ENCODE measurements at regions not wholly inside any gene's neighbourhood (a gene's known extent, or its start where the extent isn't known, plus 50 kb on each side); places are given as distances from the start of the nearest gene placed in this dataset.

DNA sequence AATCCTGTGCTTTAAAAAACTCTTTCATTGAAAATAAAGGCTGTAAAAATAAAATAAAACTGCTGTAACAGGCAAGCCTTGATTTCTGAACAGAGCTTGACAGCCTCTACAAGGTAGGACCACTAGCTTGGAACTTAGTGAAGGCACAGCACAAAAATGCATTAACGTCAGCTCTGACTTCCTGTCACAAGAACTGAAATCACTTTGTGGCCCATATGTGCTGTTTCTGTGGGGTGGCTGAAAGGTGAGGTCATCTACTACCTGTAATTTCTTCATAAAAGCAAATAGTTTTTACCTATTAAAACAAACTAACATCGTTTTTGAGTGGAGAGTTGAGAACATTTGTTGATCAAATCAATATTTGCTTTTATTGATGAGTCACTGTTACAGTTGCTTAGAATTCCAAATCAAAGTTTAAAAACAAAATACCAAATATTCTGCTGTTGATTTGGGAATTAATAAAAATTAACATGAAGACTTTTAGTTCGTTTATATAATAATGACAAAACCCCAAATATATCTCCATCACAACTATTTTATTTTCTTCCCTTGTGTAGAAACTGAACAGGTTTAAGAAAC, 1034.1 kb downstream of the MCTP2 start:
- DNase-seq = no peak

DNA sequence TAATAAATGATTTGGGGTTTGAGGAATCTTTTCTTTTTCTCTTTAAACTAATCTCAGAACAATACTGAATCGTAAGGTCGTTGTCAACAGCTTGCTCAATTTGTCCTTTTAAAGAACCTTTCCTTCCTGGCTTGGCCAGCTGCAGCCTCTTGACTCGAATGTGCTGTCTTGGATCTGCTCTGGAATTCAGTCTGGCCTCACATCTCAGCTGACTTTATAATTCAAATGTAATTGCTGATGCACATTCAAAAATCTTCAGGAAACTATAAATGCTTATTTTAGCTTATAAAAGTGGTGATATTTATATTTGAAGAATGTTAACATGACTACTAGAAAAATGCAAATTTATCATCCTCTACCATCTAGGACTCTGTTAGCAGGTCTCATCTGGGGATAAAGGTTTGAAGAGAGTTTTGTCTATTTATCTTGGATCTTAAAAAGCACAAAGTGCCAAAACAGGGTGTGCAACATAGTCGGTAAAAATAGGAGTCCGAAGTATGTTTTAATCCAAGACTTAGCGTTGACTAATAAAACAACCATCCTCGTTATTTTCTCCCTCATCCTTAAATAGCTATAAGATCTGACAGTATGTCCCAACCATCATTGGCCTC, 1035.2 kb downstream of the MCTP2 start:
- DNase-seq = no peak

DNA sequence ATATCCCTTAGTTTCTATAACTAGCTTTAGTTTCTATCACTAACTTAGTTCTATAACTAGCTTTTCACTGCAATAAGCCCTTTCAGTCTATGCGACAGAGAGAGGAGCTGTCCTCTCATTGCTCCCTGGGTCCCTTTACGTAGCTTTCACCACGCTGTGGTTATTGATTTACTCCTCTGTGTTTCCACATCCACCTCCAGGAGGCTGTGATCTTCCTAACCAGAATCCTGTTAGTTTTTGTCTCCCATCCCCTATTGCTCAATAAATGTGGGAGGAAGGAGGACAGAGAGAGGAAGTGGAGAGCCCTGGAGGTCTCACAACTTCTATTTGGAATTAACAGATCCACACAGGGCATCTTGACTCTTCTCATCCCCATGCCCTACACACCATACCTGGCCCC, 1036.1 kb downstream of the MCTP2 start:
- DNase-seq = no peak

- no peak for DNase-seq
These were observed 1038.2 kb downstream of the MCTP2 start for GRCh38 chr15:95269242-95270183.

GRCh38 chr15:95274101-95274500, 1042.7 kb downstream of the MCTP2 start:
- no peak for DNase-seq

- no peak for DNase-seq
These were observed 1045.9 kb downstream of the MCTP2 start for GRCh38 chr15:95277266-95277665.

- no peak for DNase-seq
These were observed 1047.3 kb downstream of the MCTP2 start for GRCh38 chr15:95278532-95279245.

GRCh38 chr15:95279277-95280019, 1048.1 kb downstream of the MCTP2 start:
- DNase-seq = no peak

- DNase-seq = no peak
These were observed 1049.3 kb downstream of the MCTP2 start for GRCh38 chr15:95280711-95281110.

DNA sequence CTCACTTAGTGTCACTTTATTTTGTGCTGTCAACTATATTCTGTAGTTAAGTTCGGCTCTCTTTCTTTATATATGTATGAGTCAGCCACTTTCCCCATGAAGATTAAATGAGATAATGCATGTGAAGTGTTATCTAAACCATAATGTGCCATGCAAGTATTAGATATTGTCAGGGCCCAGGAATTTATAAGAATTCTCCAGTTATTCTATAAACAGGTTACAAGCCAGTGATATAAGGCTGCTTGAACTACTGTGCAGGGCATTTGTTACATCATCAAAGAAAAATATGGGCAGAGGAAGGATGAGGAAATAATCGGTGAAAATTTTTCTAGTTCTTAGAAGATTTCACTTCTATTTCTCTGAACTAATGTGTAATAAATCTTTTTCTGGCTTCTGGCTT, 1049.0 kb upstream of the NR2F2 start:
- no peak for DNase-seq

GRCh38 chr15:95284492-95284891, 1046.0 kb upstream of the NR2F2 start:
- peak; percentile 7 for DNase-seq

DNA sequence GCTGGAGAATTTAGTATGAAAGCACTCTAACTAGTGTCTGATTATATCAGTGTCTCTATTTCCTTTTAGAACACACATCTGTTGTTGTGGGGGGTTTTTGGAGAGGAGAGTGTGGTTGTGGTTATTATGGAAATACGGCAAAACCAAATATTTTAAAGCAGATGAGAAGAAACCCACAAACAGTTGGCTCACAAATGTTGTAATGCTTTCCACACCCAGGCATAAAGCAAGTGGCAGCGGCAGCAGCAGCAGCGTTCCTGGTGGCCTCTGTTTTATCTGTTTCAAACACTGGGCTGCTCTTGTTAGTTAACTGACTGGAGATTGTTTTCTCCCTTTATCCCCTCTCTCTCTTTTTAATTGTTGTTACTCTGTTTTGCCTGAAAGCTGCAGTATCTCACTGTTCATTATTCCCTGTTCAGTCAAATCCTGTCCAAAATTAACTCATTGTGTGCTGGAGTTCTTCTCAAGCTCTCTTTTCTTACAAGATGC, 1045.5 kb upstream of the NR2F2 start:
- peak; percentile 83 for DNase-seq

- DNase-seq = no peak
These were observed 1044.1 kb upstream of the NR2F2 start for GRCh38 chr15:95286352-95286880.

GRCh38 chr15:95287720-95288103, 1042.8 kb upstream of the NR2F2 start:
- no peak for DNase-seq

- DNase-seq = no peak
These were observed 1041.9 kb upstream of the NR2F2 start for GRCh38 chr15:95288626-95289025.

DNA sequence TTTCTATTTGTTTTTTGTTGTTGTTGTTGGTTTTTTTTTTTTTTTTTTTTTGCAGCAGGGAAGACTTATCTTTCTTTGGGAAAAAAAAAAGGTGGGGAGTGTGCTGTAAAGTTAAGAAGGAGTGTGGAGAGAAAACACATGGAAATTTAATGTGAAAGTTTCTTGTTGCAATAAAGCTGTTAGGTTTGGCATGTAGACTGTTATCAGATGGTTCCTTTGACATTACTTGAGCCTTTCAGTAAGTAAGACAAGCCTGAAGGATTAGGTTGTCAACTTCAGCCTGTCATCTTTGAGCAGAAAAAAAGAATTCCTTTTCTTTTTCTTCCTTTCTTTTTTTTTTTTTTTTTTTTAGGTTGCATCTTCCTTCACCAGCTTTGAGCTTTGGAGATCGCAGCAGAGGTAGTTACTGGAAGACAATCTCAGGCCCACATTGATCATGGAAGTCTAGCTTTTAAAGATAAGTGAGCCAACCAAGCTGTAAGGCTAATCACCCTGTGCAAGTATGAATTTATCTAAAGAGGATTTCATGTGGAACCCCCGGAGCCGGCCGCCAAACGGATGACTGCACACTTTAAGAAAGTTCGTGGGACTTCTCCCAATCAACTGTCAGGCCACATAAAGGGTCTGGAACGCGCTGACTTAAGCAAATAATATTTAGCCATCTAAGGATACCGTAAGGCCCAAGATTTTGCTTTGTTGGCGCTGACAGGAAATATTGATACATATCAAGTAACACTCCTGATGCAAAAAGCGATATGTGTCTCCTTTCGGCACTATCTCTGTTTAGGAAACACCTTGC, 1040.1 kb upstream of the NR2F2 start:
- DNase-seq = no peak

DNA sequence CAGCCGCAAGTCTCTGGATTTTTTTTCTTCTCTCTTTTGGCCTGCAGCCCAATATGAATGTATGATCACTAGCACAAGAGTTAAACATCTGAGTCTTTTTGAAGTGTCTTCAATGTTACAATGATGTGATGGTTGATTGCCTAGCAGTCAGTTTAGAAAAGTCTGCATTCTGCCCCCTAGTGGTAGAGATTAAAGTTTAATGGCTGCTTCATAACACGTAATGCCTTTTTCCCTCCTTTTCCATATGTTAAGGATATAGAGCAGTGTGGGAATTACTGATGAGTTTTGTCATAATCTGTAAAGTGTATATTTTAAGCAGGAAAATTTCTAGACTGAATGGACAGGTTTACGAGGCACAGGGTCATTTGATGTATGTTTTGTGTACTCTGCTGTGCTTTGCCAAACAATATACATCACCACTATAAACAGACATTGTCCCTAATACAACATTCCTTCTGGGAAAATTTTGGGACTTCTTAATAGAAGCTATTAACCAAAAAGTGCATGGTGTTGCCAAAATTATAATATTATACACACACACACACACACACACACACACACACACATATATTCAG, 1038.5 kb upstream of the NR2F2 start:
- peak; percentile 71 for DNase-seq

DNA sequence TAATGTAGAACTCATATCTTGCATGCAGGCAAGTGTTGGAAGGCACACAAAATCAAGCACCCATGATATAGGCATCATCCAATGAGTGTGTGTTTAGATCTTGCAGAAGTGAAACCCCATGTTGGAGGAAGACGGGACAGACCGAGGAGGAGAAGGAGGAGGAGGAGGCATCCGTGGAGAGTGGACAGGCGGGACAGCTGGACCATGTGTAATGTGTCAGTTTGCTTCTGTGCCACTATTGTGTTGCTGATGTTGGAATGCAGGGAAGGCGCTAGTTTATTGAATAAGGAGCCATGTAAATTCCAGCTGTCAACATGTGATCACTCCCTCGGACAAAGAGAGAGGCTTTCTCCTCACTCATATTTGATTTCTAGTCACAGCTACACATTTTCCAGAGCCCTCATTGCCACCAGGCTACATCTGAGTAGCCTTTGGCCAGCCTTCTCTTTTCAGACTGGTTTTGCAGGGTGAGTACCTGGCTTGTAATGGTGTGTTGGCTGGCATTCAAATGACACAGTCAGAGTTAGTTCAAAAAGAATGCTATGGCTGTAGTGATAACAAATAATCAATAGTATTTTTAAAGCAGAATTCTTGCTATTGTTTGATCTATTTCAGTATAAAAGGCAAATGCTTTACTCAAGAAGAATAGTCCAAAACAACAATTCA, 1037.6 kb upstream of the NR2F2 start:
- no peak for DNase-seq

- no peak for DNase-seq
These were observed 1037.0 kb upstream of the NR2F2 start for GRCh38 chr15:95293456-95294031.

DNA sequence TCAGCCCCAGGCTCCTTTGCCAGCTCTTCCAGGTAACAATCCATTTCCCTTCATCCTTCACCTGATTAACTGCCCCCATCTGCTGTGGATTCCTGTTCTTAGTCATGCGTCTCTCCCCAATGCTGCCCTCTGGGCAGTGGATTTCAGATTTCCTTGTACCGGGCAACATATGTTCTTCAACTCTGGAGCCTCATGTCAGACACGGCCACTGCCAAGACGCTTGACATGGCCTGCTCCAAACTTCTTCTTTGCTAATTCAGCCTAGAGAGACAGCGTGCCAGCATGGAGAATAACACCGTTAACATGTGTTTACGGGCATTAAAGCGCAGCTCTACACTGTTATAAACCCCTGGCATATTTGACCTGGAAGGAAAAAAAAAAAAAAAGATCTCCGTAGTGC, 1035.1 kb upstream of the NR2F2 start:
- no peak for DNase-seq
